Colonic mucosa (tissue), 4 donors: ENCODE measurements at regions not wholly inside any gene's neighbourhood (a gene's known extent, or its start where the extent isn't known, plus 50 kb on each side); places are given as distances from the start of the nearest gene placed in this dataset.

ENCODE experiments used
- DNase-seq: peaks from one replicate; pipeline ENCODE4 v3.0.0-alpha.2; 2020
- H3K27ac ChIP-seq: fragments of 200-600 bp; one replicate; pipeline ENCODE4 v1.8.0; 2021
- H3K27me3 ChIP-seq: fragments of 200-600 bp; one replicate; pipeline ENCODE4 v1.8.0; 2021
- H3K36me3 ChIP-seq: fragments of 200-600 bp; one replicate; pipeline ENCODE4 v1.8.0; 2021
- H3K4me1 ChIP-seq: fragments of 200-600 bp; one replicate; pipeline ENCODE4 v1.8.0; 2021; ENCODE audit warnings: mild to moderate bottlenecking
- H3K4me3 ChIP-seq: fragments of 200-600 bp; one replicate; pipeline ENCODE4 v1.8.0; 2021
- H3K9ac ChIP-seq, 2 donors: one replicate each; pipeline ENCODE4 v1.7.0; 2013; ENCODE audit warnings: control low read depth in 2 of 2, low read depth in 2 of 2, low read length in 2 of 2
- H3K9me3 ChIP-seq: fragments of 200-600 bp; one replicate; pipeline ENCODE4 v1.8.0; 2021
- CTCF ChIP-seq: fragments of 200-600 bp; IDR thresholded peaks from one replicate; pipeline ENCODE4 v1.8.0; 2022; ENCODE audit warnings: antibody characterized with exemption, mild to moderate bottlenecking
- intact Hi-C: fragments of 100-400 bp; cut with DNase I; formaldehyde crosslinking; loops from one replicate; pipeline ENCODE4 v1.14.1; 2022
- donor health status: healthy.
- donor health status: DM: no; HTN: no; CAD: no.
- donor health status: DM: no; HTN: no; CAD: no.

- H3K9me3 ChIP-seq, result no peaks in the 10 kb centered on the region
- no peak overlapping the region for H3K27ac ChIP-seq
- TF ChIP-seq CTCF, result no peak
- intact Hi-C loops, result no loop called here
- no peak for DNase-seq
- no peak overlapping the region for H3K9ac ChIP-seq
- H3K4me3 ChIP-seq, result no peak overlapping the region
- H3K4me1 ChIP-seq, result no peaks in the 10 kb centered on the region
- no peaks in the 10 kb centered on the region for H3K27me3 ChIP-seq
- H3K36me3 ChIP-seq, result no peaks in the 10 kb centered on the region
These were observed 477.8 kb upstream of the GCFC2 start for GRCh38 chr2:76188334-76189008.

GRCh38 chr2:76187415-76187814 lies 476.7 kb upstream of the GCFC2 start:
- Histone ChIP-seq H3K27me3 (no peaks in the 10 kb centered on the region), H3K9ac (no peak overlapping the region), H3K36me3 (no peaks in the 10 kb centered on the region), H3K4me1 (no peaks in the 10 kb centered on the region), H3K4me3 (no peak overlapping the region), H3K9me3 (no peaks in the 10 kb centered on the region), H3K27ac (no peak overlapping the region)
- TF ChIP-seq CTCF, result no peak
- intact Hi-C loops, result no loop called here
- DNase-seq, result no peak

- no peak for DNase-seq
- no peak for TF ChIP-seq CTCF
- Histone ChIP-seq H3K9me3 (no peaks in the 10 kb centered on the region), H3K4me1 (no peaks in the 10 kb centered on the region), H3K27ac (no peak overlapping the region), H3K9ac (no peak overlapping the region), H3K27me3 (no peaks in the 10 kb centered on the region), H3K36me3 (no peaks in the 10 kb centered on the region), H3K4me3 (no peak overlapping the region)
- intact Hi-C loops, result no loop called here
These were observed 470.0 kb upstream of the GCFC2 start for GRCh38 chr2:76180676-76181075.

- Histone ChIP-seq H3K27ac (no peak overlapping the region), H3K36me3 (no peaks in the 10 kb centered on the region), H3K4me1 (no peaks in the 10 kb centered on the region), H3K9me3 (no peaks in the 10 kb centered on the region), H3K9ac (no peak overlapping the region), H3K4me3 (no peak overlapping the region), H3K27me3 (no peaks in the 10 kb centered on the region)
- DNase-seq, result no peak
- TF ChIP-seq CTCF, result no peak
- intact Hi-C loops, result no loop called here
These were observed 467.9 kb upstream of the GCFC2 start for GRCh38 chr2:76178610-76179009.

- no peak for TF ChIP-seq CTCF
- H3K27me3 ChIP-seq, result no peaks in the 10 kb centered on the region
- no peaks in the 10 kb centered on the region for H3K4me1 ChIP-seq
- no peak for DNase-seq
- no peak overlapping the region for H3K4me3 ChIP-seq
- no peaks in the 10 kb centered on the region for H3K36me3 ChIP-seq
- H3K27ac ChIP-seq, result no peak overlapping the region
- H3K9me3 ChIP-seq, result no peaks in the 10 kb centered on the region
- H3K9ac ChIP-seq, result no peak overlapping the region
- intact Hi-C loops, result no loop called here
These were observed 464.6 kb upstream of the GCFC2 start for GRCh38 chr2:76175295-76175694.
